ENCODE measurements at regions not wholly inside any gene's neighbourhood (a gene's known extent, or its start where the extent isn't known, plus 50 kb on each side); places are given as distances from the start of the nearest gene placed in this dataset.

GRCh38 chr5:53430618-53431252 is 49.7 kb upstream of the FST start:
- Mint-ChIP-seq H3K4me3 (no peak overlapping the region), H3K36me3 (no peaks in the 10 kb centered on the region), H3K4me1 (no peaks in the 10 kb centered on the region), H3K27ac (no peak overlapping the region), H3K27me3 (peaks cover 21% of the 10 kb centered on the region), H3K9me3 (no peaks in the 10 kb centered on the region)
- DNase-seq: no peak

All from activated naive CD8-positive, alpha-beta T cell treated with anti-CD3 and anti-CD28 coated beads for 36 hours (primary cell).